HFFc6 (cell line): ENCODE measurements at regions not wholly inside any gene's neighbourhood (a gene's known extent, or its start where the extent isn't known, plus 50 kb on each side); places are given as distances from the start of the nearest gene placed in this dataset.

Source experiments
- DNase-seq: peaks from one replicate; pipeline ENCODE4 v3.0.0-alpha.2; 2018
- H3K27ac Mint-ChIP-seq: 2 replicates; pipeline ENCODE4 v1.8.0; 2020; ENCODE audit warnings: mild to moderate bottlenecking, mixed read lengths
- H3K27me3 Mint-ChIP-seq: 2 replicates; pipeline ENCODE4 v1.8.0; 2021; ENCODE audit warnings: mild to moderate bottlenecking, moderate library complexity, mixed read lengths; ENCODE audit not compliant: insufficient read depth
- H3K36me3 Mint-ChIP-seq: 2 replicates; pipeline ENCODE4 v1.8.0; 2021; ENCODE audit warnings: low read depth, mixed read lengths
- H3K4me1 Mint-ChIP-seq: 2 replicates; pipeline ENCODE4 v1.8.0; 2020; ENCODE audit warnings: low read depth, mixed read lengths
- H3K4me3 Mint-ChIP-seq: 2 replicates; pipeline ENCODE4 v1.8.0; 2020; ENCODE audit warnings: mild to moderate bottlenecking, moderate library complexity, mixed read lengths
- H3K9me3 Mint-ChIP-seq: 2 replicates; pipeline ENCODE4 v1.8.0; 2020; ENCODE audit warnings: mild to moderate bottlenecking, mixed read lengths
- CTCF ChIP-seq: fragments of 200-600 bp; sonication (generic); IDR thresholded peaks from 2 replicates; pipeline ENCODE4 v1.5.0; 2021; ENCODE audit warnings: antibody characterized with exemption, mild to moderate bottlenecking

- Mint-ChIP-seq H3K36me3 (no peaks in the 10 kb centered on the region), H3K9me3 (no peaks in the 10 kb centered on the region; the same call in 1 of the 2 replicates), H3K27ac (no peak overlapping the region), H3K27me3 (no peaks in the 10 kb centered on the region; the same call in 1 of the 2 replicates), H3K4me3 (no peak overlapping the region), H3K4me1 (no peaks in the 10 kb centered on the region; the same call in 1 of the 2 replicates)
- TF ChIP-seq CTCF: no peak
- DNase-seq: no peak
Observed at GRCh38 chr10:44780426-44780825, 130.7 kb upstream of the TMEM72 start.

GRCh38 chr10:44781131-44781530, 130.0 kb upstream of the TMEM72 start:
- no peak for TF ChIP-seq CTCF
- Mint-ChIP-seq H3K4me3 (no peak overlapping the region), H3K9me3 (no peaks in the 10 kb centered on the region; the same call in 1 of the 2 replicates), H3K4me1 (no peaks in the 10 kb centered on the region), H3K36me3 (no peaks in the 10 kb centered on the region), H3K27me3 (no peaks in the 10 kb centered on the region; the same call in 1 of the 2 replicates), H3K27ac (no peak overlapping the region)
- DNase-seq: no peak

- Mint-ChIP-seq H3K9me3 (no peaks in the 10 kb centered on the region; the same call in 1 of the 2 replicates), H3K27me3 (peaks cover 2% of the 10 kb centered on the region; the same call in 1 of the 2 replicates), H3K4me3 (no peak overlapping the region), H3K4me1 (peaks cover 7% of the 10 kb centered on the region), H3K27ac (no peak overlapping the region), H3K36me3 (no peaks in the 10 kb centered on the region)
- TF ChIP-seq CTCF: no peak
- DNase-seq: peak; percentile 19
Observed at GRCh38 chr10:44786286-44786850, 124.8 kb upstream of the TMEM72 start.

- H3K36me3 Mint-ChIP-seq: no peaks in the 10 kb centered on the region
- TF ChIP-seq CTCF: no peak
- H3K27me3 Mint-ChIP-seq: peaks cover 2% of the 10 kb centered on the region; the same call in 1 of the 2 replicates
- no peaks in the 10 kb centered on the region; the same call in 1 of the 2 replicates for H3K9me3 Mint-ChIP-seq
- no peak overlapping the region for H3K27ac Mint-ChIP-seq
- no peak overlapping the region for H3K4me3 Mint-ChIP-seq
- DNase-seq: no peak
- peaks cover 7% of the 10 kb centered on the region for H3K4me1 Mint-ChIP-seq
Observed at GRCh38 chr10:44787480-44788075, 123.6 kb upstream of the TMEM72 start.

GRCh38 chr10:44788147-44789129, 122.7 kb upstream of the TMEM72 start:
- DNase-seq: no peak
- Mint-ChIP-seq H3K4me3 (no peak overlapping the region), H3K9me3 (no peaks in the 10 kb centered on the region; the same call in 1 of the 2 replicates), H3K27ac (no peak overlapping the region), H3K4me1 (peaks cover 7% of the 10 kb centered on the region), H3K27me3 (peaks cover 2% of the 10 kb centered on the region; the same call in 1 of the 2 replicates), H3K36me3 (no peaks in the 10 kb centered on the region)
- no peak for TF ChIP-seq CTCF
